HEK293 (cell line): ENCODE measurements at regions not wholly inside any gene's neighbourhood (a gene's known extent, or its start where the extent isn't known, plus 50 kb on each side); places are given as distances from the start of the nearest gene placed in this dataset.
A peak's percentile ranks its signal among the peaks of the same experiment; 100 is the strongest.

Experiments
- CTCF ChIA-PET: fragments of 350-600 bp; formaldehyde crosslinking; extraction: SDS; loops from one replicate; lab custom pipeline; 2021; ENCODE audit warnings: antibody characterized with exemption; lab: Yijun Ruan, JAX
- POLR2A ChIA-PET: fragments of 300-600 bp; formaldehyde crosslinking; extraction: SDS; loops from one replicate; lab custom pipeline; 2020; ENCODE audit warnings: antibody characterized with exemption, inconsistent platforms; lab: Yijun Ruan, JAX
- H3K27ac ChIP-seq: fragments of 200-500 bp; sonication (Bioruptor generic); 2 replicates; pipeline ENCODE4 v1.5.1; 2014; ENCODE audit warnings: low read depth, low read length, control low read depth, inconsistent platforms; ENCODE audit errors: extremely low read depth
- H3K36me3 ChIP-seq, 2 experiments: fragments of 200-500 bp in 1 of 2; sonication (Bioruptor generic) in 1 of 2; 1 replicate in 1 of 2; 2 replicates in 1 of 2; pipeline ENCODE4 v1.5.1; 2014 to 2017; ENCODE audit warnings: inconsistent platforms in 2 of 2, low read length in 2 of 2; ENCODE audit not compliant: control insufficient read depth in 2 of 2, insufficient read depth in 1 of 2
- H3K4me1 ChIP-seq: fragments of 200-500 bp; sonication (Bioruptor generic); 2 replicates; pipeline ENCODE4 v1.5.1; 2014; ENCODE audit warnings: mild to moderate bottlenecking, low read length, inconsistent platforms; ENCODE audit not compliant: control insufficient read depth, insufficient read depth
- H3K4me3 ChIP-seq: 2 replicates; pipeline ENCODE4 v1.5.1; 2011; ENCODE audit warnings: low read depth, mild to moderate bottlenecking, control low read depth, low read length, moderate library complexity
- H3K9me3 ChIP-seq: fragments of 200-500 bp; sonication (Bioruptor generic); 2 replicates; pipeline ENCODE4 v1.5.1; 2014; ENCODE audit warnings: low read depth, low read length, inconsistent platforms; ENCODE audit not compliant: control insufficient read depth, insufficient read depth
- BCL11B ChIP-seq: fragments of 450-650 bp; formaldehyde crosslinking; IDR thresholded peaks from 2 replicates; pipeline ENCODE4 v1.5.1; 2016; ENCODE audit warnings: low read depth, missing biosample characterization, missing genetic modification characterization
- HOXD13 ChIP-seq: sonication (generic); formaldehyde crosslinking; IDR thresholded peaks from 2 replicates; pipeline ENCODE4 v1.8.0; 2022; ENCODE audit warnings: missing genetic modification reagents, borderline replicate concordance
- KLF9 ChIP-seq: fragments of 450-650 bp; formaldehyde crosslinking; IDR thresholded peaks from 2 replicates; pipeline ENCODE4 v1.5.1; 2016; ENCODE audit warnings: missing biosample characterization, missing genetic modification characterization, low read depth
- REPIN1 ChIP-seq: fragments of 450-650 bp; formaldehyde crosslinking; IDR thresholded peaks from 2 replicates; pipeline ENCODE4 v1.5.1; 2017; ENCODE audit warnings: missing biosample characterization, missing genetic modification characterization, low read depth
- ZBTB48 ChIP-seq: fragments of 450-650 bp; formaldehyde crosslinking; IDR thresholded peaks from 2 replicates; pipeline ENCODE4 v1.5.1; 2016; ENCODE audit warnings: missing biosample characterization, missing genetic modification characterization
- ZNF146 ChIP-seq: fragments of 450-650 bp; formaldehyde crosslinking; IDR thresholded peaks from 2 replicates; pipeline ENCODE4 v1.5.1; 2016; ENCODE audit warnings: missing biosample characterization, missing genetic modification characterization
- ZNF148 ChIP-seq: fragments of 450-650 bp; formaldehyde crosslinking; IDR thresholded peaks from 2 replicates; pipeline ENCODE4 v1.5.0; 2017; ENCODE audit warnings: missing biosample characterization, missing genetic modification characterization, borderline replicate concordance
- ZNF211 ChIP-seq: fragments of 450-650 bp; formaldehyde crosslinking; IDR thresholded peaks from 2 replicates; pipeline ENCODE4 v1.5.1; 2016; ENCODE audit warnings: low read depth, missing biosample characterization, missing genetic modification characterization
- ZNF223 ChIP-seq: fragments of 450-650 bp; formaldehyde crosslinking; IDR thresholded peaks from 2 replicates; pipeline ENCODE4 v1.5.1; 2016; ENCODE audit warnings: missing biosample characterization, missing genetic modification characterization
- ZNF23 ChIP-seq: fragments of 450-650 bp; formaldehyde crosslinking; IDR thresholded peaks from 2 replicates; pipeline ENCODE4 v1.5.1; 2016; ENCODE audit warnings: missing biosample characterization, missing genetic modification characterization, borderline replicate concordance
- ZNF26 ChIP-seq: fragments of 450-650 bp; formaldehyde crosslinking; IDR thresholded peaks from 2 replicates; pipeline ENCODE4 v1.5.1; 2016; ENCODE audit warnings: missing biosample characterization, missing genetic modification characterization
- ZNF280C ChIP-seq: fragments of 450-650 bp; formaldehyde crosslinking; IDR thresholded peaks from 2 replicates; pipeline ENCODE4 v1.5.1; 2016; ENCODE audit warnings: missing biosample characterization, missing genetic modification characterization
- ZNF354C ChIP-seq: fragments of 450-650 bp; formaldehyde crosslinking; IDR thresholded peaks from 2 replicates; pipeline ENCODE4 v1.5.1; 2016; ENCODE audit warnings: missing biosample characterization, missing genetic modification characterization, low read depth, borderline replicate concordance
- ZNF37A ChIP-seq: fragments of 450-650 bp; IDR thresholded peaks from 2 replicates; pipeline ENCODE4 v1.5.1; 2018; ENCODE audit warnings: missing biosample characterization, missing genetic modification characterization
- ZNF394 ChIP-seq: fragments of 450-650 bp; formaldehyde crosslinking; IDR thresholded peaks from 2 replicates; pipeline ENCODE4 v1.5.1; 2016; ENCODE audit warnings: missing biosample characterization, missing genetic modification characterization, mild to moderate bottlenecking, moderate library complexity, borderline replicate concordance
- ZNF518A ChIP-seq: fragments of 450-650 bp; formaldehyde crosslinking; conservative IDR thresholded peaks from 2 replicates; pipeline ENCODE4 v1.5.1; 2016; ENCODE audit warnings: low read depth, missing biosample characterization, missing genetic modification characterization
- ZNF521 ChIP-seq: fragments of 450-650 bp; formaldehyde crosslinking; IDR thresholded peaks from 2 replicates; pipeline ENCODE4 v1.5.1; 2017; ENCODE audit warnings: missing biosample characterization, mild to moderate bottlenecking, missing genetic modification characterization
- ZNF549 ChIP-seq: fragments of 450-650 bp; IDR thresholded peaks from 2 replicates; pipeline ENCODE4 v1.5.1; 2018; ENCODE audit warnings: missing biosample characterization, missing genetic modification characterization, mild to moderate bottlenecking, inconsistent platforms, moderate library complexity
- ZNF560 ChIP-seq: fragments of 450-650 bp; formaldehyde crosslinking; IDR thresholded peaks from 2 replicates; pipeline ENCODE4 v1.5.1; 2017; ENCODE audit warnings: missing biosample characterization, missing genetic modification characterization, borderline replicate concordance
- ZNF621 ChIP-seq: fragments of 450-650 bp; formaldehyde crosslinking; IDR thresholded peaks from 2 replicates; pipeline ENCODE4 v1.5.1; 2017; ENCODE audit warnings: missing biosample characterization, missing genetic modification characterization
- ZNF654 ChIP-seq: fragments of 450-650 bp; formaldehyde crosslinking; IDR thresholded peaks from 2 replicates; pipeline ENCODE4 v1.5.1; 2016; ENCODE audit warnings: low read depth, missing biosample characterization, missing genetic modification characterization
- ZNF704 ChIP-seq: fragments of 450-650 bp; formaldehyde crosslinking; IDR thresholded peaks from 2 replicates; pipeline ENCODE4 v1.5.1; 2016; ENCODE audit warnings: missing biosample characterization, missing genetic modification characterization

GRCh38 chr5:99072846-99073245 lies 144.0 kb upstream of the CHD1 start:
- TF ChIP-seq ZNF146 (tag by site-specific recombination) (peak; percentile 87), ZNF37A (tag by site-specific recombination) (no peak)
- Histone ChIP-seq H3K4me3 (no peak overlapping the region), H3K9me3 (no peaks in the 10 kb centered on the region), H3K36me3 (no peaks in the 10 kb centered on the region), H3K4me1 (peaks cover 4% of the 10 kb centered on the region; the same call in 1 of the 2 replicates), H3K27ac (no peak overlapping the region)
- POLR2A ChIA-PET = no interaction called here
- CTCF ChIA-PET = interaction anchor here (0.6 kb wide), 3 partner anchors 166 to 714 kb away, joined by 3 to 4 read pairs (median 4); no protein-coding TSS in a partner anchor

- POLR2A ChIA-PET = no interaction called here
These were observed 142.0 kb upstream of the CHD1 start for GRCh38 chr5:99070822-99071221.

More at GRCh38 chr5:99070822-99071221, 142.0 kb upstream of the CHD1 start:
- CTCF ChIA-PET = interaction anchor here (0.7 to 2.1 kb wide), 4 partner anchors 9 to 218 kb away, joined by 3 to 12 read pairs (median 6); no protein-coding TSS in a partner anchor
- no peak overlapping the region for H3K27ac ChIP-seq
- peaks cover 4% of the 10 kb centered on the region; the same call in 1 of the 2 replicates for H3K4me1 ChIP-seq
- H3K36me3 ChIP-seq = no peaks in the 10 kb centered on the region
- TF ChIP-seq BCL11B (tag by site-specific recombination) = no peak
- TF ChIP-seq ZNF518A = no peak
- TF ChIP-seq REPIN1 = no peak
- no peak for TF ChIP-seq ZNF394 (tag by site-specific recombination)
- no peak for TF ChIP-seq ZNF560 (tag by site-specific recombination)
- no peak for TF ChIP-seq ZNF211 (tag by site-specific recombination)
- no peak for TF ChIP-seq ZNF223 (tag by site-specific recombination)
- no peak for TF ChIP-seq ZNF148
- no peak for TF ChIP-seq ZNF26 (tag by site-specific recombination)
- TF ChIP-seq ZNF654 (tag by site-specific recombination) = no peak
- no peak for TF ChIP-seq HOXD13
- TF ChIP-seq ZNF23 (tag by site-specific recombination) = no peak
- no peak for TF ChIP-seq ZNF354C (tag by site-specific recombination)
- no peak for TF ChIP-seq ZNF704 (tag by site-specific recombination)
- no peak for TF ChIP-seq ZNF280C (tag by site-specific recombination)
- no peak for TF ChIP-seq ZNF621 (tag by site-specific recombination)
- no peak for TF ChIP-seq ZBTB48 (tag by site-specific recombination)
- TF ChIP-seq KLF9 (tag by site-specific recombination) = no peak
- no peak for TF ChIP-seq ZNF521
- no peak for TF ChIP-seq ZNF549 (tag by site-specific recombination)
- H3K4me3 ChIP-seq = no peak overlapping the region
- no peaks in the 10 kb centered on the region for H3K9me3 ChIP-seq
